ENCODE measurements at regions not wholly inside any gene's neighbourhood (a gene's known extent, or its start where the extent isn't known, plus 50 kb on each side); places are given as distances from the start of the nearest gene placed in this dataset.

DNA sequence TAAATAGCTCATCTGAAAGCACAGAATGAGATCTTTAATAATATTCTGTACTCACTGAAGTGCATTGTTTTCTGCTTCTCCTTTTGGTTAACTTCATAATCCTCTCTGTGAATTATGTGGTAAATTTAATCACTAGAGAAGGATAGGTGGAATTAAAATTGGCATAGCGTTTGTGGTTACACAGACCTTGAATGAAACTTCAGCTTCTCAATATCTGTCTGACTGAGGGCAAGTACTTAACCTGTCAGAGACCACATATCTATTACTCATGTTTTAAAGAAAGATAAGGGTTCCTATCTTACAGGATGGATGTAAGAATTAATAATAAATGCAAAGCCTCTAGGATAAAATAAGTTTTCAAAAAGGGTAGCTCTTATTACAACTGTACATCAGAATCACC lies 861.8 kb downstream of the TRIB2 start:
- no peak overlapping the region for H2AFZ ChIP-seq (ENCODE audit: control insufficient read depth, low read depth, low read length)
- H3K9me3 ChIP-seq (replicated peaks; ENCODE audit: control insufficient read depth, insufficient read depth, low read length) = no peaks in the 10 kb centered on the region; the same call in 2 of the 3 replicates
- peak; percentile 44 for ATAC-seq
- SMC1A ChIA-PET (ENCODE audit: uncharacterized antibody, unreplicated experiment) = interaction anchor here (0.9 to 2.4 kb wide), 7 partner anchors 8 to 382 kb away, joined by 3 to 11 read pairs (median 3); no protein-coding TSS in a partner anchor
- H3K27ac ChIP-seq (ENCODE audit: control insufficient read depth, insufficient read depth) = no peak overlapping the region
- in situ Hi-C loops (cut with MboI) (no loop called here), intact Hi-C loops (cut with micrococcal nuclease; ENCODE audit: unreplicated experiment) (no loop called here)
- H3K27me3 ChIP-seq (replicated peaks in 1 of 2; ENCODE audit: control insufficient read depth in 2 of 2, insufficient read depth in 2 of 2, low read length in 1 of 2) = no peaks in the 10 kb centered on the region
- H4K20me1 ChIP-seq (ENCODE audit: control insufficient read depth, insufficient read depth) = no peaks in the 10 kb centered on the region
- CTCF ChIA-PET = interaction anchor here (0.6 to 1.0 kb wide), 4 partner anchors 9 to 56 kb away, joined by 3 to 4 read pairs (median 4); no protein-coding TSS in a partner anchor
- no peaks in the 10 kb centered on the region for H3K36me3 ChIP-seq (ENCODE audit: control insufficient read depth in 2 of 2, insufficient read depth in 2 of 2, low read length in 1 of 2)
- no peaks in the 10 kb centered on the region for H3K4me1 ChIP-seq (ENCODE audit: control insufficient read depth, insufficient read depth, low read length)
- POLR2A ChIA-PET = no interaction called here
- no peak overlapping the region for H3K4me2 ChIP-seq (ENCODE audit: control insufficient read depth, insufficient read depth)
- no TSS peak for BruUV-seq (replicated peaks)
- H3K79me2 ChIP-seq (ENCODE audit: control insufficient read depth, insufficient read depth, low read length) = no peaks in the 10 kb centered on the region
- 44% methylated on average over 1 of the region's 1 CpG for WGBS (ENCODE audit: insufficient coverage, insufficient replicate concordance, low lambda C conversion rate, missing lambda C conversion rate)
- H3K9ac ChIP-seq (ENCODE audit: control insufficient read depth, insufficient read depth, low read length) = no peak overlapping the region
- FAIRE-seq = no peak
- H3K4me3 ChIP-seq = no peak overlapping the region
- RAD21 ChIA-PET (ENCODE audit: unreplicated experiment) = interaction anchor here (0.9 to 1.5 kb wide), 3 partner anchors 14 to 60 kb away, joined by 3 to 4 read pairs (median 4); no protein-coding TSS in a partner anchor
- TF ChIP-seq ZZZ3 (IDR thresholded peaks at IDR 0.05; ENCODE audit: control insufficient read depth, insufficient read length, low read depth) (no peak), MTA2 (IDR thresholded peaks at IDR 0.05; ENCODE audit: low read depth) (peak; percentile 45; the same call in 1 of the 2 replicates), RUNX3 (IDR thresholded peaks at IDR 0.05; ENCODE audit: low read length) (peak; percentile 22; the same call in 1 of the 2 replicates), EP300 (IDR thresholded peaks at IDR 0.05; ENCODE audit: borderline replicate concordance in 1 of 2, control insufficient read depth in 1 of 2, low read depth in 2 of 2, low read length in 2 of 2) (no peak)
- no peak for DNase-seq (ENCODE audit: low read depth, low spot score)

DNA sequence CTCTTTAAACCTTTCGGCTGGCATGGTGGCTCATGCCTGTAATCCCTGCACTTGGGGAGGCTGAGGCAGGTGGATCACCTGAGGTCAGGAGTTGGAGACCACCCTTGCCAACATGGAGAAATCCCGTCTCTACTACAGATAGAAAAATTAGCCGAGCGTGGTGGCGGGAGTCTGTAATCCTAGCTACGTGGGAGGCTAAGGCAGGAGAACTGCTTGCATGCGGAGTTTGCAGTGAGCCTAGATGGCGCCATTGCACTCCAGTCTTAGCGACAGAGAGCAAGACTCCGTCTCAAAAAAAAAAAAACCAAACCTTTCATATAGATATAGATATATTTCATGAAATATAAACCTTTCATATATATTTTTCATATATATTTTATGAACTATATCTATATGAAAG lies 864.7 kb downstream of the TRIB2 start:
- Histone ChIP-seq H3K27ac (ENCODE audit: control insufficient read depth, insufficient read depth) (no peak overlapping the region), H3K9ac (ENCODE audit: control insufficient read depth, insufficient read depth, low read length) (no peak overlapping the region), H3K79me2 (ENCODE audit: control insufficient read depth, insufficient read depth, low read length) (no peaks in the 10 kb centered on the region), H3K4me3 (no peak overlapping the region), H3K27me3 (replicated peaks in 1 of 2; ENCODE audit: control insufficient read depth in 2 of 2, insufficient read depth in 2 of 2, low read length in 1 of 2) (no peaks in the 10 kb centered on the region), H3K9me3 (replicated peaks; ENCODE audit: control insufficient read depth, insufficient read depth, low read length) (no peaks in the 10 kb centered on the region; the same call in 1 of the 3 replicates), H4K20me1 (ENCODE audit: control insufficient read depth, insufficient read depth) (no peaks in the 10 kb centered on the region), H3K36me3 (ENCODE audit: control insufficient read depth in 2 of 2, insufficient read depth in 2 of 2, low read length in 1 of 2) (no peaks in the 10 kb centered on the region), H2AFZ (ENCODE audit: control insufficient read depth, low read depth, low read length) (no peak overlapping the region), H3K4me2 (ENCODE audit: control insufficient read depth, insufficient read depth) (no peak overlapping the region), H3K4me1 (ENCODE audit: control insufficient read depth, insufficient read depth, low read length) (no peaks in the 10 kb centered on the region)
- WGBS (ENCODE audit: insufficient coverage, insufficient replicate concordance, low lambda C conversion rate, missing lambda C conversion rate) = 96% methylated on average over 7 of the region's 10 CpGs
- no peak for DNase-seq (ENCODE audit: low read depth, low spot score)
- ChIA-PET SMC1A (ENCODE audit: uncharacterized antibody, unreplicated experiment) (interaction anchor here (0.6 kb wide), 1 partner anchor 418 kb away, joined by 4 read pairs; no protein-coding TSS in a partner anchor), CTCF (interaction anchor here (1.0 kb wide), 1 partner anchor 14 kb away, joined by 3 read pairs; no protein-coding TSS in a partner anchor), RAD21 (ENCODE audit: unreplicated experiment) (no interaction called here), POLR2A (no interaction called here)
- BruUV-seq (replicated peaks) = no TSS peak
- in situ Hi-C loops (cut with MboI) (no loop called here), intact Hi-C loops (cut with micrococcal nuclease; ENCODE audit: unreplicated experiment) (no loop called here)
- no peak for ATAC-seq
- FAIRE-seq = no peak
- TF ChIP-seq KDM1A (IDR thresholded peaks at IDR 0.05; ENCODE audit: borderline replicate concordance) (no peak), BHLHE40 (IDR thresholded peaks at IDR 0.05; ENCODE audit: borderline replicate concordance in 1 of 2, low read depth in 2 of 2, low read length in 1 of 2) (no peak), HDAC2 (IDR thresholded peaks at IDR 0.05) (no peak), HDGF (IDR thresholded peaks at IDR 0.05) (no peak), STAT3 (IDR thresholded peaks at IDR 0.05; ENCODE audit: low read depth, low read length) (no peak), BCL11A (IDR thresholded peaks at IDR 0.05; ENCODE audit: low read depth, low read length) (no peak), SREBF2 (IDR thresholded peaks at IDR 0.05; ENCODE audit: low read length) (no peak), TCF7 (IDR thresholded peaks at IDR 0.05; ENCODE audit: borderline replicate concordance) (no peak), NR2C2 (IDR thresholded peaks at IDR 0.05; ENCODE audit: borderline replicate concordance, control insufficient read depth, insufficient read length, low read depth) (no peak), MTA3 (IDR thresholded peaks at IDR 0.05; ENCODE audit: borderline replicate concordance, low read length) (no peak), CREB1 (IDR thresholded peaks at IDR 0.05; ENCODE audit: low read depth) (no peak)
- TF ChIP-seq, protein P1, sequence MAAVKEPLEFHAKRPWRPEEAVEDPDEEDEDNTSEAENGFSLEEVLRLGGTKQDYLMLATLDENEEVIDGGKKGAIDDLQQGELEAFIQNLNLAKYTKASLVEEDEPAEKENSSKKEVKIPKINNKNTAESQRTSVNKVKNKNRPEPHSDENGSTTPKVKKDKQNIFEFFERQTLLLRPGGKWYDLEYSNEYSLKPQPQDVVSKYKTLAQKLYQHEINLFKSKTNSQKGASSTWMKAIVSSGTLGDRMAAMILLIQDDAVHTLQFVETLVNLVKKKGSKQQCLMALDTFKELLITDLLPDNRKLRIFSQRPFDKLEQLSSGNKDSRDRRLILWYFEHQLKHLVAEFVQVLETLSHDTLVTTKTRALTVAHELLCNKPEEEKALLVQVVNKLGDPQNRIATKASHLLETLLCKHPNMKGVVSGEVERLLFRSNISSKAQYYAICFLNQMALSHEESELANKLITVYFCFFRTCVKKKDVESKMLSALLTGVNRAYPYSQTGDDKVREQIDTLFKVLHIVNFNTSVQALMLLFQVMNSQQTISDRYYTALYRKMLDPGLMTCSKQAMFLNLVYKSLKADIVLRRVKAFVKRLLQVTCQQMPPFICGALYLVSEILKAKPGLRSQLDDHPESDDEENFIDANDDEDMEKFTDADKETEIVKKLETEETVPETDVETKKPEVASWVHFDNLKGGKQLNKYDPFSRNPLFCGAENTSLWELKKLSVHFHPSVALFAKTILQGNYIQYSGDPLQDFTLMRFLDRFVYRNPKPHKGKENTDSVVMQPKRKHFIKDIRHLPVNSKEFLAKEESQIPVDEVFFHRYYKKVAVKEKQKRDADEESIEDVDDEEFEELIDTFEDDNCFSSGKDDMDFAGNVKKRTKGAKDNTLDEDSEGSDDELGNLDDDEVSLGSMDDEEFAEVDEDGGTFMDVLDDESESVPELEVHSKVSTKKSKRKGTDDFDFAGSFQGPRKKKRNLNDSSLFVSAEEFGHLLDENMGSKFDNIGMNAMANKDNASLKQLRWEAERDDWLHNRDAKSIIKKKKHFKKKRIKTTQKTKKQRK (IDR thresholded peaks at IDR 0.05; ENCODE audit: low read depth, low read length) = no peak
